ENCODE measurements at regions not wholly inside any gene's neighbourhood (a gene's known extent, or its start where the extent isn't known, plus 50 kb on each side); places are given as distances from the start of the nearest gene placed in this dataset.
"Not testable (repeated sequence)": the region's sequence is repeated elsewhere in the genome, so short reads cannot be mapped to it uniquely, and the experiment has no call there.

GRCh38 chr4:26239801-26240200, 81.0 kb upstream of the RBPJ start:
- no peak for DNase-seq

DNA sequence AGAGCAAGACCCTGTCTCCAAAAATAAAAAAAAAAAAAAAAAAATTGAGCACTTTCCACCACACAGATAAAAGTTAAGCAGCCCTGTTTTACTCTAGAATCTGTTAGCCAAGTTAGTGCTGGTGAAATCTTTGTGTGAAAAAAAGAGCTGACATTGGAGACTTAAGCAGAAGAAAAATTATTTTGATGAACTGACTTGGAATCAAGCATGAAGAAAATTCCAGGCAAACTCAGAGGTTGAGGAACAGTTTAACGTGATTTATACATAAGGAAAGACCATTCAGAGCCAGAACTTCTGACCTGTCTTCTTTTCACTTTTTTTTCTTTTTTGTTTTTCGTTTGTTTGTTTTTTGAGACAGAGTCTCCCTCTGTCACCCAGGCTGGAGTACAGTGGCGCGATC, 79.6 kb upstream of the RBPJ start:
- no peak for DNase-seq

GRCh38 chr4:26242451-26242850, 78.4 kb upstream of the RBPJ start:
- DNase-seq: no peak

GRCh38 chr4:26244138-26244537, 76.7 kb upstream of the RBPJ start:
- not testable (repeated sequence) for DNase-seq

DNA sequence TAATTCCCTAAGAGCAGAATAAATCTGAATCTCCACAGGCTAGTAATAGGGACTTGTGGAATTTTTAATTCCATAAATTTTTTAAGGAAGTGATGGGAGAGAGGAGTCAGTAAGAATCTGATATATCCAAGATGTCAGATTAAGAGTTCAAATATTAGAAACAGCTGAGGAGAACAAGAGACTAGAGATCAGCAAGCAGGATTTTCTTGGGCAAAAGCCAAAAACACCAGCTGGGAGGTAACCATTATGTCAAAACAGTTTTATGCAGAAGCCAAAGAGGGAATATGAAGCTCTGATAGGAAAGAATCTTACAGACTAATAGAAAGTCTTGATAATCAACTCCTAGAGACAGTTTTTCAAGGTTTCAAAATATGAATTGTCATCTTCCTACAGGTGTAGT, 72.2 kb upstream of the RBPJ start:
- peak; percentile 79 to 84 for DNase-seq

DNA sequence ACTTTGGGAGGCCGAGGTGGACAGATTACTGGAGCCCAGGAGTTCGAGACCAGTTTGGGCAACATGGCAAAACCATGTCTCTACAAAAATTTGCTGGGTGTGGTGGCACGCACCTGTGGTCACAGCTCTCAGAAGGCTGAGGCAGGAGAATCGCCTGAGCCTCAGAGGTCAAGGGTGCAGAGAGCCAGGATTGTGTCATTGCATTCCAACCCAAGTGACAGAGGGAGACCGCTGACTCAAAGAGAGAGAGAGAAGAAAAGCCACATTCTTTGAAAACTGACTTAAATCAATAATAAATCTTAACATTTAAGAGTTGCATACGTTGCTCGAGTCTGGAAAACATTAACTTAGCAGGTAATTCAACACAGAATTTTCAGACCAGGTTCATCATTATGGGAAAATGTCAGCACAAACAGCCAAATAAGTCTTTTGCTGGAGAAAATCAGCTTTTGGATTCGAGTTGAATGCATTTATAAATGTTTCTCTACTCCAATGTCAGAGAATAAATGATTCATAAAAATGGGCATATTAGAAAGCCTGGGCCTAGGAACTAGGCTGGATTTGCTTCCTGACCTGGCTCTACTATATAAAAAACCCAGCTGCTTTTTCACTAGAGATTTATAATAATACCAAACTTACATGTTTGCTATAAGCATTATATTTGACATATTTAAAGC, 68.3 kb upstream of the RBPJ start:
- no peak for DNase-seq

- no peak for DNase-seq
Observed at GRCh38 chr4:26253968-26254367, 66.8 kb upstream of the RBPJ start.

- DNase-seq: no peak
Observed at GRCh38 chr4:26255989-26256388, 64.8 kb upstream of the RBPJ start.

DNA sequence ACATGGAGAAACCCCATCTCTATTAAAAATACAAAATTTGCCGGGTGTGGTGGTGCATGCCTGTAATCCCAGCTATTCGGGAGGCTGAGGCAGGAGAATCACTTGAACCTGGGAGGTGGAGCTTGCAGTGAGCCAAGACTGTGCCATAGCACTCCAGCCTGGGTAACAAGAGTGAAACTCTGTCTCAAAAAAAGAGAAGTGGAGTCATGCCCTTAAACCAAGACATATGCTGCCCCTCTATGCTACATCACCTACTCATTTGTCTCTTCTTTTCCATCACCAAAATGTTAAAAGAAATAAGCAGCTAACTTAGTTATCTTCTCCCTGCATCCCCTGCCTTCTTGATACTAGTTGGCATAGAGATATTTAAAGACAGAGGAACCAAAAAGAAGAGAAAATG, 63.4 kb upstream of the RBPJ start:
- DNase-seq: not testable (repeated sequence)

DNA sequence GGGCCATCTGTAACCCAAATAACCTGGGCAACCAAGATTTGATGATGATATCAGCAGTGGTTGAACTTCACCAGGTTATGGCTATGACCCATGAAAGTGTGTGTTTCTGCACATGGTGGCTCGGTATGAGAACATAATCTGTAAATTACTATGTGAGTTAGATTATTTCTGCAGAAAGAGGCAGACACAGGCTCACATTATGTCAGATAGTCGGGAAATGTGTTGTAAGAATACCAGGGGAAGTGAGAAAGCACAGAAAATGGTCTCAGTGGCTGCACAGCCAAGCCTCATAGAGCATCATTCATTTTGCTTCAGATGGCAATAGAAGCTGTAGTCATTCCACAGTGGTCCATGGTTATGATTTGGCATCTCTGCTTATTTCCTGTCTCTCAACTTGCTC, 63.0 kb upstream of the RBPJ start:
- DNase-seq: no peak

- no peak for DNase-seq
Observed at GRCh38 chr4:26260571-26260970, 60.2 kb upstream of the RBPJ start.

GRCh38 chr4:26261405-26261804, 59.4 kb upstream of the RBPJ start:
- no peak for DNase-seq

GRCh38 chr4:26263165-26263564, 57.6 kb upstream of the RBPJ start:
- no peak for DNase-seq

GRCh38 chr4:26264109-26264508, 56.7 kb upstream of the RBPJ start:
- no peak for DNase-seq

DNA sequence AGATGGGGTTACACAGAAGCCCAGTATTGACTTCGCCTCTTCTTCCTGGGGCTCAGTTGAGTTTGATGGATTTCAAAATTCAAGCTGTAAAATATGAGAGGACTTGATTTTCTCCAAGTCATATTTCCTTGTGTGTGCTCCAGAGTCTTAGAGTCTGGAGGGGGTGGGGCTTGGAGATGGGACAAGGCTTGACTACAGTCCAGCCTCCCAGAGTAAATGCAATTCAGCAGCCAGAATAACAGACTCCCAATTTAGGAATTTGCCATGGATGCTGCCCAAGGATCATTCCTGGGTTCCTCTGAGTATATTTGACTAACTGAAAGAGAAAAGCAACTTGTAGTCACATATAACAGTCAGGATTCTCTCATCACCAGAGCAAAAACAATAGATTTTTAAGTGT, 53.7 kb upstream of the RBPJ start:
- peak; percentile 49 to 58 for DNase-seq

DNA sequence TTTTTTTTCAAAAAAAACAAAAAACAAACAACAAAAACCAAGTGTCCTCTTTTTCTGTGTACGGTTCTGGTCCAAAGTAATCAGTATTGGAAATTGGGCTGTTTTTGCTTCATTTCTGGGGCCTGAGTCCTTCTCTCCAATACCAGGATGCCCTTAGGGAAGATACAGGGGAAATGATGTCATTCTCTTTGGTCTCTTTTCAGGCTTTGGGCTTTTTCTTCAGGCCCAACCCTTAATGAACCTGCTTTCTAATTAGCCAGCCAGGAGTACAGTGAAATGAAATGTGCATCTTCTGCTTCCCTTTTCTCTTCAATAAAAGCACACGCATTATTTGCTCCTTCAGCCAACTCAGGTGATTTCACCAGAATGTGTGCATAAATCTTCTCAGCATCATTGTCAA, 52.6 kb upstream of the RBPJ start:
- DNase-seq: no peak

DNA sequence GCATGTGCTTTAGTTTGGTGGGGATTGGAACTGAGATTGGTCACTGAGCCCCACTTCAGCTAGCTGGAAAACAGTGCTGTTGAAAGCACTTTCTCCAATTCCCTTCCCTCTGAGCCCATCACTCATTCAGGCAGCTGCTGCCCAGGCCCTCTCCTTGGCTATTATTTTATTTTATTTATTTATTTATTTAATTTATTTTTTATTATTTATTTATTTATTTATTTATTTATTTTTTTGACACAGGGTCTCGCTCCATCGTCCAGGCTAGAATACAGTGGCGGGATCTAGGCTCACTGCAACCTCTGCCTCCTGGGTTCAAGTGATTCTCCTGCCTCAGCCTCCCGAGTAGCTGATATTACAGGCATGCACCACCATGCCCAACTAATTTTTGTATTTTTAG, 51.8 kb upstream of the RBPJ start:
- no peak for DNase-seq

Data from right lung (tissue), 2 donors.